HG02642 (cell line): ENCODE measurements at regions not wholly inside any gene's neighbourhood (a gene's known extent, or its start where the extent isn't known, plus 50 kb on each side); places are given as distances from the start of the nearest gene placed in this dataset.

ENCODE experiments used
- ATAC-seq: cut with Tn5 transposase; IDR thresholded peaks from one replicate; pipeline ENCODE4 v1.9.1; 2021; ENCODE audit warnings: mild to moderate bottlenecking; ENCODE audit not compliant: unreplicated experiment, poor library complexity

GRCh38 chr5:165495829-165496380 is 1990.5 kb downstream of the MAT2B start:
- no peak for ATAC-seq

- no peak for ATAC-seq
Observed at GRCh38 chr5:165497707-165498106, 1992.3 kb downstream of the MAT2B start.

GRCh38 chr5:165502893-165503691 is 1997.7 kb downstream of the MAT2B start:
- ATAC-seq, result no peak

- no peak for ATAC-seq
Observed at GRCh38 chr5:165504674-165505073, 1999.3 kb downstream of the MAT2B start.

- no peak for ATAC-seq
Observed at GRCh38 chr5:165508286-165508685, 2002.9 kb downstream of the MAT2B start.

- no peak for ATAC-seq
Observed at GRCh38 chr5:165508861-165509260, 2003.4 kb downstream of the MAT2B start.

- no peak for ATAC-seq
Observed at GRCh38 chr5:165521816-165522610, 2016.6 kb downstream of the MAT2B start.

- ATAC-seq, result no peak
Observed at GRCh38 chr5:165525271-165525670, 2019.9 kb downstream of the MAT2B start.

- no peak for ATAC-seq
Observed at GRCh38 chr5:165526357-165526756, 2020.9 kb downstream of the MAT2B start.

- no peak for ATAC-seq
Observed at GRCh38 chr5:165527577-165527976, 2022.2 kb downstream of the MAT2B start.

- no peak for ATAC-seq
Observed at GRCh38 chr5:165538065-165538464, 2032.6 kb downstream of the MAT2B start.

- ATAC-seq, result no peak
Observed at GRCh38 chr5:165559645-165560044, 2054.2 kb downstream of the MAT2B start.

GRCh38 chr5:165560648-165561047 is 2055.2 kb downstream of the MAT2B start:
- no peak for ATAC-seq

- ATAC-seq, result no peak
Observed at GRCh38 chr5:165565911-165566310, 2060.5 kb downstream of the MAT2B start.

- ATAC-seq, result no peak
Observed at GRCh38 chr5:165569551-165569950, 2064.1 kb downstream of the MAT2B start.

GRCh38 chr5:165573445-165573844 is 2068.0 kb downstream of the MAT2B start:
- no peak for ATAC-seq

- no peak for ATAC-seq
Observed at GRCh38 chr5:165574100-165574499, 2068.7 kb downstream of the MAT2B start.

GRCh38 chr5:165576678-165577275 is 2071.4 kb downstream of the MAT2B start:
- ATAC-seq, result no peak

- no peak for ATAC-seq
Observed at GRCh38 chr5:165579911-165580310, 2074.5 kb downstream of the MAT2B start.

GRCh38 chr5:165594693-165595092 is 2089.3 kb downstream of the MAT2B start:
- ATAC-seq, result no peak

- no peak for ATAC-seq
Observed at GRCh38 chr5:165602529-165602928, 2097.1 kb downstream of the MAT2B start.
